ENCODE measurements at regions not wholly inside any gene's neighbourhood (a gene's known extent, or its start where the extent isn't known, plus 50 kb on each side); places are given as distances from the start of the nearest gene placed in this dataset.

- no peak overlapping the region for H2BK15ac ChIP-seq (ENCODE audit: low read depth, low read length)
- H3K9me3 ChIP-seq (ENCODE audit: control insufficient read depth, insufficient read depth, low read length): no peaks in the 10 kb centered on the region
- no peak overlapping the region for H4K5ac ChIP-seq (ENCODE audit: low read depth, low read length)
- H2AK5ac ChIP-seq (ENCODE audit: low read depth, low read length): no peak overlapping the region
- H4K91ac ChIP-seq (ENCODE audit: insufficient read depth, low read depth, low read length): no peak overlapping the region
- no peak overlapping the region for H2BK5ac ChIP-seq (ENCODE audit: low read depth, low read length, poor library complexity, severe bottlenecking)
- no peak overlapping the region for H3K4ac ChIP-seq (ENCODE audit: low read depth, low read length)
- H3K4me2 ChIP-seq (ENCODE audit: low read depth, low read length): no peak overlapping the region
- no TSS peak for BruUV-seq (replicated peaks)
- DNase-seq (no peak), ATAC-seq (ENCODE audit: low read depth) (no peak)
- no peaks in the 10 kb centered on the region for H3K9me1 ChIP-seq (ENCODE audit: insufficient read depth, low read length)
- TF ChIP-seq BHLHE40 (IDR thresholded peaks at IDR 0.05; ENCODE audit: low read depth, low read length) (no peak), ELK1 (IDR thresholded peaks at IDR 0.05; ENCODE audit: borderline replicate concordance, low read depth, low read length) (no peak), CHD1 (IDR thresholded peaks at IDR 0.05; ENCODE audit: low read depth, low read length) (no peak), NFE2L2 (IDR thresholded peaks at IDR 0.05; ENCODE audit: low read depth, low read length) (no peak), FOS (IDR thresholded peaks at IDR 0.05; ENCODE audit: low read depth, low read length) (no peak), CTCF (conservative IDR thresholded peaks at IDR 0.05; ENCODE audit: low read depth, low read length) (no peak), RFX5 (IDR thresholded peaks at IDR 0.05; ENCODE audit: low read depth, low read length) (no peak), RCOR1 (IDR thresholded peaks at IDR 0.05; ENCODE audit: insufficient replicate concordance, low read length) (no peak), RAD21 (IDR thresholded peaks at IDR 0.05; ENCODE audit: low read length) (no peak), CEBPB (IDR thresholded peaks at IDR 0.05; ENCODE audit: low read depth, low read length) (no peak)
- H2BK120ac ChIP-seq (ENCODE audit: low read depth, low read length): no peak overlapping the region
- H3K18ac ChIP-seq (ENCODE audit: low read depth, low read length): no peak overlapping the region
- H3K36me3 ChIP-seq (ENCODE audit: control insufficient read depth, insufficient read depth, low read length): no peaks in the 10 kb centered on the region
- CTCF ChIA-PET: no interaction called here
- no CpG with 5 or more reads among the region's 4 CpGs for WGBS, 2 experiments (ENCODE audit: extremely low coverage in 2 of 2, insufficient read length in 1 of 2)
- no peak overlapping the region for H3K14ac ChIP-seq (replicated peaks; ENCODE audit: low read depth, low read length)
- no peak overlapping the region for H3K27ac ChIP-seq (ENCODE audit: insufficient read depth, low read length)
- no peak overlapping the region for H2AK9ac ChIP-seq (replicated peaks; ENCODE audit: low read depth, low read length, poor library complexity)
- no peak overlapping the region for H3K56ac ChIP-seq (ENCODE audit: extremely low read depth, insufficient read depth, low read length)
- no peak overlapping the region for H3K4me3 ChIP-seq (ENCODE audit: insufficient read depth, low read depth, low read length)
- H3K23ac ChIP-seq (ENCODE audit: low read depth, low read length): no peak overlapping the region
- intact Hi-C loops (cut with micrococcal nuclease): no loop called here
- in situ Hi-C loops (cut with MboI; ENCODE audit: low sequenced_read_pairs): no loop called here
- no peaks in the 10 kb centered on the region for H3K4me1 ChIP-seq (ENCODE audit: control insufficient read depth, insufficient read depth, low read length)
- no peak overlapping the region for H2AFZ ChIP-seq (replicated peaks; ENCODE audit: low read length, poor library complexity)
- no peak overlapping the region for H3K9ac ChIP-seq (ENCODE audit: low read depth, low read length)
- dilution Hi-C loops (cut with HindIII; ENCODE audit: low sequenced_read_pairs, unreplicated experiment): no loop called here
- H3K27me3 ChIP-seq (ENCODE audit: control insufficient read depth, insufficient read depth, low read length): peaks cover 18% of the 10 kb centered on the region
- H4K8ac ChIP-seq (ENCODE audit: low read depth in 2 of 2, low read length in 2 of 2): no peak overlapping the region
- POLR2A ChIA-PET (ENCODE audit: unreplicated experiment): no interaction called here
- no peaks in the 10 kb centered on the region for H3K79me1 ChIP-seq (ENCODE audit: low read depth in 1 of 2, low read length in 2 of 2)
- H4K20me1 ChIP-seq (ENCODE audit: insufficient read depth, low read length): no peaks in the 10 kb centered on the region
- no peak overlapping the region for H2BK20ac ChIP-seq (ENCODE audit: low read depth, low read length)
These were observed 121.9 kb upstream of the RET start for GRCh38 chr10:42954766-42955492.

Measured in IMR-90 (cell line).